Activated CD4-positive, CD25-positive, alpha-beta regulatory T cell treated with anti-CD3 and anti-CD28 coated beads, Interleukin-2, amount 50 U/mL, for 24 hours (primary cell): ENCODE measurements at regions not wholly inside any gene's neighbourhood (a gene's known extent, or its start where the extent isn't known, plus 50 kb on each side); places are given as distances from the start of the nearest gene placed in this dataset.
"Not testable (repeated sequence)": the region's sequence is repeated elsewhere in the genome, so short reads cannot be mapped to it uniquely, and the experiment has no call there.

Experiments used
- ATAC-seq, 2 donors: fragments of 150-1000 bp; cut with Tn5 transposase; one replicate each; pipeline ENCODE4 v1.10.0; 2021; ENCODE audit warnings: mild to moderate bottlenecking in 1 of 2, moderate library complexity in 1 of 2

DNA sequence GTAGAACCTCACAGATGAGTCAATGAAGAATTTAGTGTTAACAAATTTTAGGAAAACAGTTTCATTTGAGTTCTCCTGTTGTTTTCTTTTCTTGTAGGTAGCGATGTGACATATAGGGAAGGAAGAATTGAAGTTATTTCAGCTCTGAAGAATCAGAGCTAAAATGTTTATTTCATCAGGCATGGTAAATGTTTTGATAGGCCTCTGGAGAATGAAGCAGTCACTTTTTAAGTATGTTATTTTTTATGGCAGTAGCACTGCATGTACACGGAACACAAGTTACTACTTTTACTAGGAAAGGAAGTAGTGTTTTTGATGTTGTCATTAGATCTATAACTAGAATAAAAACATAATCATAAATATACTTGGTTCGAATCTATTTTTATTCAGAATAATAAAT is 1357.3 kb upstream of the CITED2 start:
- ATAC-seq, result no peak

DNA sequence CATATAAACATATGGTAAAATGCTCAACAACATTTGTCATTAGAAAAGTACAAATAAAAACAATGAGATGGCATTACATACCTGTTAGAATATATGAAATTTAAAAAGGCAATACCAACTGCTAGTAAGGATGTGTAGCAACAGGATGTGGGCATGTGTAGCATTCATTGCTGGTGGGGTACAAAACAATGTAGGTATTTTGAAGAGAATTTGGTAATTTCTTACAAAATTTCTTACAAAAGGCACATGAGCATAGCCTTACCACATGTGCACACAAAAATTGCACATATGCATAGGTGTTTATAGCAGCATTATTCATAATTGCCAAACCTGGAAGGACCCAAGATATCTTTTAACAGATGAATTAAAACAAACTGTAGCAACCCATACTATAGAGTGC is 1355.1 kb upstream of the CITED2 start:
- no peak for ATAC-seq

DNA sequence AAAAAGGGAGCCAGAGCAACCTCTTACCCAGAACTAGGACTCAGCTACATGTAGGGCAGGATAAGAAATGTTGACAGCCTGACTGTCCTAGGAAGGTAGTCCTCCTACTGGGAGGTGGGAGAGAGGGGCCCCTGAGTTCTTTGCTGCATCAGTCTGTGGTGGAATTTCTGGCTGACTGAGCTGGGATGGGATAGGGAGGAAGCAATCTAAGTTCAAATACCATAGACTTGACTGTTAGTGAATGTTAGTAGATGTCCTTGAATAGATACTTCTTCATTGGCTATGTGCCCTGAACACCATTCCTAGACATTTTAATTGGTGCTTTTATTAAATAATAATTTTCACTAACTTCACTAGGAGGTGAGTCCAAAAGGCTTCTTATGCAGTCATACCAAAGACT is 1343.6 kb upstream of the CITED2 start:
- no peak for ATAC-seq

DNA sequence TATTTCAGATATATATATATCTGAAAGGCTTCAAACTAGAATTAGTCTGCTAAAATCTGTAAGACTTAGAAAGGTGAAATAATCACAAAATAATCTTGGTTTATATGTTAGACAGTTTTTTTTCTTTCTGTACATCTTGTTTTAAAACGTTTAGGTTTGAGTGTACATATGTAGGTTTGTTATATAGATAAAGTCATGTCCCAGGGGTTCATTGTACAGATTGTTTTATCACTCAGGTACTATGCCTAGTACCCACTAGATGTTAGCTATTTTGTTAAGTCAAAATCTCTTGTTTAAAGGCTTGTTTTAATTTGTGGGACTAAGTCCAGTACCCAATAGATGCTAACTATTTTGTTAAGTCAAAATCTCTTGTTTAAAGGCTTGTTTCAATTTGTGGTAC is 1339.0 kb upstream of the CITED2 start:
- no peak for ATAC-seq

DNA sequence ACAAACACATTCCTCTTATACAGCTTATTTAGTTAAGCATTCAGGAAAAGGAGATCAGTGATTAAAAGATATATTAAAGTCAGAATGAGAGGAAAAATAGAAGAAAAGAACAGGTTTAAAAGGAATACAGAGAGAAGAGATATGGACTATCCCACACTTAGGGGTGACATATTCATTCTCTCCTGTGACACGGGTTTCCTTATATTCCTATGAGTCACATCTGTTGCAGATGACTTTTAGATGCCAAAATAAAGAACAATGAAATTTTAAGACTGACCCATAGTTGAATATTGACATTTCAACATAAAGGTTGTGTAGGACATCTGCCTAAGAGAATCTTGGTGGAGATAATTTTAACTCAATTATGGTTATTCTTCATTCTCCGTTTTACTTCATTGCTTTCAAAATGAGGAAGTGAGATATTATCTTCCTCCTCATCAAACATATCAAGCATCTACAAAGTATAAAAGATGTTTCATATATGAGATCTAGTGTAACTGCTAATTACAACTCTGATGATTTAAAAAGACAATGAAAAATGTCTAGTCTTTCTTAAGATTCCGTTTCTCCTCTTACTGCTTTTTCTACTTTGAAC is 1336.7 kb upstream of the CITED2 start:
- ATAC-seq, result no peak

DNA sequence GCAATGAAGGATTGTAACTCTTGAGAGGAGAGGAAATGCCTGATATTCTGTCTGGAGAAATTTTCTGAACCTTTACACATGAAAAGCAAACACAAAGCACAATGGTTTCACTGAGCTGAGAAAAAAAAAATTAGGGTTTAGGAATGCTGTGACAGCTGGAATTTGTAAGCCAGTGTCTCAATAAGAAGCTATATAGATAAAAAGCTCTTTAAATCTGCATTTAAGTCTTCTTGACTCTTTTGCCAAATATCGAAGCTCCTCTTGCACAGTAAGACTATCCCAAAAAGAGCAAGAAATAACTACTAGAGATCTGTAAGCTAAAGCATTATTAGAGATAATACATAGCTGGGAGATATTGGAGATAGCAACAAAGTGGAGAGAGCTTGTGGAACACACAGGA is 1334.0 kb upstream of the CITED2 start:
- ATAC-seq, result no peak

DNA sequence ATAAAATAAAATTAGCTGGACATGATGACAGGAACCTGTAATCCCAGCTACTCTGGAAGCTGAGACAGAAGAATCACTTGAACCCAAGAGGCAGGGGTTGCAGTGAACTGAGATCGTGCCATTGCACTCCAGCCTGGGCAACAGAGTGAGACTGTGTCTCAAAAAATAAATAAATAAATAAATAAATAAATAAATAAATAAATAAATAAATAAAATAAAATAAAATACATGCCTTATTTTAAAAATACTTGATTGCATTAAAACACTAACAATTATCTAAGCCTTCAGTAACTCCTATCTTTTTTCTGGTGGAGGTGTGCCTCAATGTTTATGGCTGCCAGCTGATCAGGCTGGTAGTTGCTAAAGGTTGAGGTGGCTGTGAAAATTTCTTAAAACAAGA is 1329.6 kb upstream of the CITED2 start:
- not testable (repeated sequence) for ATAC-seq

DNA sequence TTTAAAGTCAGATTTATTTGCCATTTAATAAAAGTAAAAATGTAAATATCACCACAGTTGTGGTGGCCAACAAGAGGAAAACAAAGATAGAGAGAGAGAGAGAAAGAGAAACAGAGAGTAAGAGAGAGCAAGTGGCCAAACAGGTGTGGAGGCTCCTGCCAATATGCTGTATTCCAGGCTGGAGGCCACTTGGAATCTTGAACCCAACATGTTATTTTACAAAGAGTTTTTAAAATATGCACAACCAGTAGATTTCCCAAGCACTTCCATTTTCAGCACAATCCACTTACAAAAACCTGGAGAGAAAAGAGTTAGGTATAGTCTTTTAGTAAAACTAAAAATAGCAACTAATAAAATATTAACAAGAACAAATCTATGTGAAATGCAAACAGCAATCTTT is 1323.1 kb upstream of the CITED2 start:
- no peak for ATAC-seq

DNA sequence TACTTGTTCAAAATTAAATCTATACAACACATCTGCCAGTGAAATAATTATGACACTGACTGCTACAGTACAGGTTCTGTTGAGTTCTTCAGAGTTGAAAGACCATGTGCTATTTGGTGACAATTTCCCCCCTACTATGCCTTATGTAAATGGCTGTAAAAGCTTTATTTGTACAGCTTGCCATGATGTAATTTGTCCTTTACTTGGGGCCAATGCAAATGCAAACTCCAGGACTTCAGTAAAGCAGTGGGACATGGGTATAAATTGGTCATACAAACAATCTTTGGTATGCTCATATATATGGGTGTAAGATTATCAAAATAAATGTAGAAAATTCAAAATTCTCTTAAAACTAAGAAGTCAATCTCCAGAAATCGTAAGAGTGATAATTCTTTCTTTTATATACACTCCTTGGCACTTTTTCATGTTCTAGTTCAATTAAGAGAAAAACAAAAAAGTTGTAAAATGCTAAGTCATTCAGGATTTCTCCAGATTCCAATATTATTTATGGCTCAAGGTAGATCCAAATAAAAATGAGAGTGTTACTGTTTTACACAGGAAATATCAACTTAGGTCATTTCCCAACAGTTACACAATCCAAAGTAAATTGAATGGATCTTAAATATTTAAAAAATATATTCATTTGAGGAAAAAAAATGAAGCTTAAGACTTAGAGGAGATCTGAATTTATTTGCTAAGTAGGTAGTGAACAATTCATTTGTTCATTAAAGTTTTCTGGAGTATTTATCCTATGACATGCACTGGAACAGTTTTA is 1310.5 kb upstream of the CITED2 start:
- ATAC-seq, result no peak

DNA sequence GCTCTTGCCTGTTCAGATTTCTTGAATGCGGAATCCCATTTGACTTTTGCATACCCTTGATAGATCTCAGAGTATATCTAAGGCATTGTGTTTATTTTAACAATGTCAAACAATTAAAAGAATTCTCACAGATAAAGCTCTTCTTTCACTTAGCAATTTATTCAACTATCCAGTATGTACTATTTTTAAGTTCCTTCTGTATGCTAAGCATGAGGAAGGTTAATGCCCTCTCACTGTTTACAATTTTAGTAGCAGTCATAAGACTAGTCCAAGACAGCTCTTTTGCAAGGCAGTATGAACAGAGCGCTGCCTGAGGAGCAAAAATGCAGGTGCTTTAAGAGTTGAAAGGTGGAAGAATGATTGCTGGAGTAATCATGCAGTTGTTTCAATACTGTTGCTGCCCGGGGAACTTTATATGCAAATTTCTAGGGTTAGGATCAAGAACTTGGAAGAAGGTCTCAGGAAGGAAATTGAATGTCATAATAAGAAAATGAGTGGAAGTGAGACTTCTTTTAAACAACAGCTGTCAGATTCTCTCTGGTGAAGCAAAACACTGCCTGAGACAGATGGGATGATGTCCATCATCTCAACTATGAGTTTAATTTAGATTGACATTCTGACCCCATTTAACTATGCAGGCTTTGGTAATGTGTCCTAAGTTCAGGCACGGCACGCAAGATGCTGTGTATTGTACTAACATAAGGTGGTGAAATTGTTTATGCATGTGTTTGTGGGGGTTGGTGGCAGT is 1303.5 kb upstream of the CITED2 start:
- ATAC-seq, result no peak

DNA sequence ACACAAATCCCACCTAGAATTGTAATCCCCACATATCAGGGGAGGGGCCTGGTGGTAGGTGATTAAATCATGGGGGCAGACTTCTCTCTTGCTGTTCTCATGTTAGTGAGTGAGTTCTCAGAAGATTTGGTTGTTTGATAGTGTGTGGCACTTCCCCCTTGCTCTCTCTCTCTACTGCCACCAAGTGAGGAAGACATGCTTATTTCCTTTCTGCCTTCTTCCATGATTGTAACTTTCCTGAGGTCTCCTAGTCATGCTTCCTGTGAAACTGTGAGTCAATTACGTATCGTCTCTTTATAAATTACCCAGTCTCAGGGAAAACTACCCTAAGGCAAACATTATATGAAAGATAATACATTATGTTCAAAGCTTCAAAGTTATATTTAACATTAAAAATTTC is 1297.5 kb upstream of the CITED2 start:
- no peak for ATAC-seq

DNA sequence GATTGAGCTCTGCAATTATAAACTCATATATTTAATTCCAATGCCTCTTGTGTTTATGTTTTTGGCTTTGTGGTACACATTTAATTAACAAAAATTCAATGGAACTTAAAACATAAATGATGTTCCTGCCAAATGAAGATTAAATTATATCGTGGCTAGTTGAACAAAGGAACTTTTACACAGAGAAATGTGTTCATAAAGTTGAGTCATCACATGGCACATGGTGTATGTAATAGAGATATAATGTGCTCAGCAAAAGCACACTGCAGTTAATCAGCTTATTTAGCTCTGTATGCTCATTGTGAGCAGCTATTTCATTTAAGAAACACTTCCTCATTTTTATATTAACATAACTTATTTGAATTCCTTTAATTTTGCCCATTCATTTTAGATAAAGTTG is 1295.6 kb upstream of the CITED2 start:
- ATAC-seq, result no peak

DNA sequence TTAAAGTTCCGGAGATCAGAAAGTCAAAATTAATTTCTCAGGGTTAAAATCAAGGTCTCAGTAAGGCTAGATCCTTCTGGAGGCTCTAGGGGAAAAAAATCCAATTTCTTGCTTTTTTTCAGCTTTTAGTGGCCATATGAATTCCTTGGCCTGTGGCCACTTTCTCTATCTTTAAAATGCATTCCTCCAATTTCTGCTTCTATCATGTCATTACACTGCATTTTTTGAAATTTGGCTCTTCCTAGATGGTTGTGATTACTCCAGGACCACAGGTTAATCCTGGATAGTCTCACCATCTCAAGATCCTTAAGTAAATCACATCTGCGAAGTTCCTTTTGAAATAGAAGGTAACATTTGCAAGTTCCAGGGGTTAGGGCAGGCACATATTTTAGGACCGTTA is 1294.9 kb upstream of the CITED2 start:
- no peak for ATAC-seq

DNA sequence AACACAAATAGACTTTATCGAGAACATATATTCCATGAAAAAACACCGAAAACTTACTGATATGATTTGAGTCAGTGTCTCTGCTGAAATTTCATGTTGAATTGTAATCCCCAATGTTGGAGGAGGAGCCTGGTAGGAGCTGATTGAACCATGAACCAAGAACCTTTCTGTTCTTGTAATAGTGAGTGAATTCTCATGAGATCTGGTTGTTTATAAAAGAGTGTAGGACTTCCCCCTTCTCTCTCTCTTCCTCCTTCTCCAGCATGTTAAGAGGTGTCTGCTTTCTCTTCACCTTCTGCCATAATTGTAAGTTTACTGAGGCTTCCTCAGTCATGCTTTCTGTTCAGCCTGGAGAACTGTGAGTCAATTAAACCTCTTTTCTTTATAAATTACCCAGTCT is 1289.3 kb upstream of the CITED2 start:
- no peak for ATAC-seq

DNA sequence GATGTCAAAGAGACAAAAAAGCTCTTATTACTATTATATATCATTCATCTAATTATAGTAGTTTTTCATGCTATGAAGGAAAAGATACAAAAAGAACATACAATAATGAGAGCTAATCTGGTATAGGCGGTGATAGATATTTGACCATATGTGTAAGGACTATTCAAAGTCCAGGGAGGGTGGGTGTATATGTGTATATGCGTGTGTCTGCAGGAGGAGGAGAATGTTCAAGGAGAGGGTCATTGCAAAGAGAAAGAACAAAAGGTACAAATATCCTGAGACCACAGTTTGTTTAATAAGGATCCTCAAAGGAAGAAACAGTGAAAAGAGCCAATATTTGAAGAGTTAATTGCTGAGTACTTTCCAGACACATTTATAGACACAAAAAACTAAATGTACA is 1288.6 kb upstream of the CITED2 start:
- ATAC-seq, result no peak

DNA sequence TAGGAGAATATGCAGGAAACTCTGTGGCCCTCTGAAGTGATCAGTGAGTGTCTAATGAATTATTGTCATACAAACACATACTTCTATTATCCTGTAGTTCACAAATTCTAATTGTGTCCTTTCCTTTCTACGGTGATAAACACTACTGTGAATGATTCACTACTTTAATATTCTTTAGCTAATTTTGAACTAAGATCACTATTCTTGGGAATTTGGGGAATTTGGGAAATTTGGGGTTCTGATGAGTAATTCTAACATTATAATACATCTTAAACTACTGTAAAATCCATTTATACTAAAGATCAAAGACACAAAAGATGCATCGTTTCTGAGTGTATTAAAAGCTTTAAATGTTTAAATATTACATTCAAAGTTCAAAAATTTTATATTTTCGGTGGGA is 1287.2 kb upstream of the CITED2 start:
- no peak for ATAC-seq

DNA sequence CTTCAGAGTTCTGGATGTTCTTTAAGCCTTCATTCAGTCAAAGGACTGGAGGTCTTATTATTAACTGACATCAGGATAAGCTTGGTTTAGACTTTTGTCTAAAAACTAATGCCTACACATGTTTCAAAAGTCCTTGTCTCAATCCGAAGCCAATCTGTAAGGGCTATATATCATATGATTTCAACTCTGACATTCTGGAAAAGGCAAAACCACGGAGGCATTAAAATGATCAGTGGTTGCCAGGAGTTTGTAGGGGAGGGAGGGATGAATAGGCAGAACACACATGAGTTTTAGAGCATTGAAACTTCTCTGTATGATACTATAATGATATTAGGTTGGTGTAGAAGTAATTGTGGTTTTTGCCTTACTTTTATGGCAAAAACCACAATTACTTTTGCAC is 1285.8 kb upstream of the CITED2 start:
- ATAC-seq, result no peak

DNA sequence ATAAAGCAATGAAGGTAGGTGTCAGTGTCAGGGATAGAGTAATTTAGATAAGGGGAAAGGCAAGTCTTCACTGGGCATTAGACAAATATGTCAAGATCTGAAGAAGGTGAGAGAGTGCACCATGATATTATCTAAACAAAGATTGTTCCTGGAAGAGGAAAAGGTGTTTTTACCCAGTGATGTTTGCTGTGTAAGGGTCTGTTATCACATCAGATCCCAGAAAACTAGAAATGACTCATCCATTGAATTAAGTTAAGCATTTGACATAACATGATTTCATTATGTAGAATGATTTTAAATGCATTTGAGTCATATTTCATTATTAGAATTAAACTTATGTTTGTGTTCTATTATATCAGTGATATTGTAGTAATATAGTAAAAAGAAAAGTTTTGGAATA is 1279.5 kb upstream of the CITED2 start:
- ATAC-seq, result no peak

DNA sequence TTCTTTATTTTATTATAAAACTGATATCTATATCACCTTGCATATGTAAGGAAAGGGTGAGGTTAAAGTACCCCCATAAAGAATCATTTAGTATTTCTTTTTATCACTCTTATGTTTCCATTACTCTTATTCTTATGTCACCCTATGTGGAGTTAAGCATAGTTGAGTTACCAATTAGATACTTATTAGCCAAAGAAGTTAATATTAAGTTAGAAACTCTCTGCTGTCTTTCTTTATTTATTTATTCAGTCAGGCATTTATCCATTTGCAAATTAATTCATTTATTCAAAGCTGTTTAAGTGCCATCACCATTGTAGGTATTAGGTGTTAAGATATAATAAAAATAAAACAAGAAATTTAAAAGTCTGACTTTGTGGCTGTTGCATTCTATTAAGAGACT is 1279.1 kb upstream of the CITED2 start:
- no peak for ATAC-seq

DNA sequence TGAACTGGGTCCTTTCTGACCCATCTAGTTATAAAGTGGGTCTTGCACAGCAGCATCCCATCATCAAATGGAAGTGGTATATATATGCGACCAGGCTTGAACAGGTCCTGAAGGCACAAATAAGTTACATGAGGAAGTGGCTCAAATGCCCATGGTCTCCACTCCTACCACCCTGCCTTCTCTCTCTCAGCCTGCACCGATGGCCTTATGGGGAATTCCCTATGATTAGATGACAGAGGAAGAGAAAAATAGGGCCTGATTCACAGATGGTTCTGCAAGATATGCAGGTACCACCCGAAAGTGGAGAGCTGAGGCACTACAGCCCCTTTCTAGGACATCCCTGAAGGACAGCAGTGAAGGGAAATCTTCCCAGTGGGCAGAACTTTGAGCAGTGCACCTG is 1275.1 kb upstream of the CITED2 start:
- ATAC-seq, result not testable (repeated sequence)

DNA sequence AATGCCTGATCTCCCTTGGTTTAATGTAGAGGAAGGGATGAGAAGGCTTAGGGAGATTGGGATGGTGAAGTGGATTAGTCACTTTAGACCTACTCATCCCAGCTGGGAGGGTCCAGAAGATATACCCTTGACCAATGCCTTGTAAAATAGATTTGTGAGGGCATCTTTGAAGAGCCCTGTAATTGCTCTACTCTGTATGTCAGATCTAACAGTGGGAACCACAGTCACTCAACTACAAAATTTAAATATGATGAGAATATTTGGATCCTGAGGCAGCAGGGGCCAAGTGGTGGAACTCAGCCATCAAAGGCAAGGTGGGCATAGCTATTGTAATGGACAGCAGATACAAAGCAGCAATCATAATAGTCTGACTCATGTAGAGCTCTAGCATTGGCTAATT is 1272.9 kb upstream of the CITED2 start:
- ATAC-seq, result not testable (repeated sequence)

DNA sequence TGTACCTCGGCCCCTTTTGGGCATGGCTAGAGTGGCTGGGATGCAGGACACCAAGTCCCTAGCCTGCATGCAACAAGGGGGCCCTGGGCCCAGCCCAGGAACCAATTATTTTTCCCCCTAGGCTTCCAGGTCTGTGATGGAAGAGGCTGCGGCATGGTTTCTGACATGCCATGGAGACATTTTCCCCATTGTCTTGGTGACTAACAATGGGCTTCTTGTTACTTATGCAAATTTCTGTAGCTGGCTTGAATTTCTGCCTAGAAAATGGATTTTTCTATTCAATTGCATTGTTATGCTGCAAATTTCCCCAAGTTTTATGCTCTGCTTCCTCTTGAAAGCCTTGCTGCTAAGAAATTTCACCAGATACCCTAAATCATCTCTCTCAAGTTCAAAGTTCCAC is 1269.6 kb upstream of the CITED2 start:
- ATAC-seq, result no peak

DNA sequence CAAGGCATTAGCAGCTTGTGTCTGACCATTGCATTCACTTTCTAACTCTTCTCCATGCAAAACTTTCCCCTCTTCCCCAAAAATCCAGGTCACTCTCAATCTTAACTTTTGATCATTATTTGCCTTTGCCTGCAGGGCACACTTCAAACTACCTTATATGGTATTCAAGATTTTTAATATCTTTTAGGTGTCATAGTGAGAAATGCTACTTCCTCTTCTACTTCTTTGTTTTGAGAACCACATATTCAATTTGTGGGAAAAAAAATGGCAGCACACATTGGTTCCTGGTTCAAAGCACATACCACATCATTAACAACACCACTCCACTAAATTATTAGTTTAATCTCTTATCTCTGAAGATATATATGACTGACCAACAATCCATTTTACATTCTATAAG is 1267.0 kb upstream of the CITED2 start:
- ATAC-seq, result no peak

DNA sequence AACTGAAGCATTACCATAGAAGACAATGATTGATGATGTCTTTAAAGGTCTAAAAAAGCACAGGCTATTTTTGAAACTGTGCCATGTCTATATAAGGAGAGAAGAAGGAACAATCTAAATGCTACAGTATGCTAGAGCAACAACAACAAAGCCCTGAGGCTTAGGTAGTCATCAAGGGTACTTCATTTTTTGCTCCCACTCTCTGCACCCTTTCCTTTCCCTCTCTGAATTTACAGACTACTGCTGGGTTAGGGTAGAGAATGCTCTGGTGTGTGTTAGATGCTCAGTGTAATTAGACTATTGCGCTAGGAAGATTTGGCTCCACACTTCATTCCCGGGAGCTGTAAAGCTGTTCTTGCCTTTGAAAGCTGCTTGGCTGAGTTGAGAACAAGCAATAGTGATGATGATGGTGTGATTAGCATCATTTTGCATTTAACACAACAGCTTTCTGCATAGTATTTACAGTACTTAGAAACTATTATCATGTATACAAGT is 1262.5 kb upstream of the CITED2 start:
- no peak for ATAC-seq
